ENCODE measurements at regions not wholly inside any gene's neighbourhood (a gene's known extent, or its start where the extent isn't known, plus 50 kb on each side); places are given as distances from the start of the nearest gene placed in this dataset.

DNA sequence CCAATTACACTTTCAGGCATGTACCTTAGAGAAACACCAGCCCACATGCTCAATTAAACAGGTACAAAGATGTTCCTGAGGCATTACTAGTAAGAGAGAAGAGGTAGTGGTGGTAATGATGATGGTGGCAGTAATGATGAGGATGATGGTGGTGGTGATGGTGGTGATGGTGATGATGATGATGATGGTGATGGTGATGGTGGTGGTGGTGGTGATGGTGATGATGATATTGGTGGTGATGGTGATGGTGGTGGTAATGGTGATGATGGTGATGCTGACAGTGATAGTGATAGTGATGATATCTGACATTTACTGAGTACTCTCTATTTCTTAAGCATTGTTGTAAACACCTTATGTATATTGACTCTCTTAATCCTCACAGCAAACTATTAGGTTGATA is 318.4 kb downstream of the NSG2 start:
- no peak for TF ChIP-seq POLR2A (IDR thresholded peaks at IDR 0.05; ENCODE audit: low read depth, low read length)
- TF ChIP-seq POLR2AphosphoS5 (IDR thresholded peaks at IDR 0.05; ENCODE audit: low read depth, low read length), result no peak
- no peak for TF ChIP-seq TAF1 (IDR thresholded peaks at IDR 0.05; ENCODE audit: borderline replicate concordance, low read depth, low read length)

Measured in GM12892 (cell line).